ENCODE measurements at regions not wholly inside any gene's neighbourhood (a gene's known extent, or its start where the extent isn't known, plus 50 kb on each side); places are given as distances from the start of the nearest gene placed in this dataset.

GRCh38 chr15:31925541-31925940 is 104.8 kb upstream of the CHRNA7 start:
- DNase-seq = no peak

DNA sequence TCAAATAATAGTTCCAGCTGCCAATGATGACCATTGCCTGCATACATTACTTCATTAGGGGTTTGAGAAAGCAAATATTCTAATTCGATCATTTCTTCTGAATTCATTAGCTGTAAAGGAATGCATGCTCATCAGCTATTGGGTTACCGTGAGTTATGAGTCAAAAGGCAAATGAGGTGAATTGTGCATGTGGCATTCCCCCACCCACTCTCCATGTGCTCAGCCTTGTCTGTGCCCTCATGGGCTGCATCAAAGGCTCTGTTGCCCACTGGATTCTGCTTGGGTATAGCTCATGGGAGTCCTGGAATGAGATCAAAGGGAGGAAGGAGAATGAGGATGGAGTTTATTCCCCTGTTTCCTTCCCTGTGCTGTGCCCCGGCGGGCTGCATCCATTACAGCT is 99.3 kb upstream of the CHRNA7 start:
- DNase-seq = peak in 1 of 2 donors; percentile 2

GRCh38 chr15:31932576-31932975 is 97.7 kb upstream of the CHRNA7 start:
- no peak for DNase-seq

GRCh38 chr15:31934821-31935220 is 95.5 kb upstream of the CHRNA7 start:
- no peak for DNase-seq

GRCh38 chr15:31953478-31953877 is 76.8 kb upstream of the CHRNA7 start:
- no peak for DNase-seq

- DNase-seq = no peak
These were observed 75.7 kb upstream of the CHRNA7 start for GRCh38 chr15:31954374-31955172.

- no peak for DNase-seq
These were observed 74.6 kb upstream of the CHRNA7 start for GRCh38 chr15:31955734-31956133.

DNA sequence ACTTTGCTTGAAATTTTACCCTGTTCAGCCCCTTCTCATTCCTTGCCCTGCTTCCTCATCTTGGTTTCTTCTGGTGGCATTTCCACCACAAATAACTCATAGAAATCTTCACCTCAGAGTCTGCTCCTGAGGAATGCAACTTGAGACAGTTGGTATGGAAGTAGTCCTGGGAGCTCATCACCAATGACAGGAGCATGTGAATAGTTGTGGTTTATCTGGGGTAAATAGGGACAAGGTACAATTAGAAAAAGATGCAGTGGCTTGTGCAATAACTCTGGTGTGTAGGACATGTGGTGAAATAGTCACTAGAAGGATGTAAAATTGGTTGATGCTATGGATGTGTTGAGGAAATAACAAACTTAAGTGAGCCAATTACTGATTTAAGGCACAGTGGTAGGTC is 72.7 kb upstream of the CHRNA7 start:
- no peak for DNase-seq

DNA sequence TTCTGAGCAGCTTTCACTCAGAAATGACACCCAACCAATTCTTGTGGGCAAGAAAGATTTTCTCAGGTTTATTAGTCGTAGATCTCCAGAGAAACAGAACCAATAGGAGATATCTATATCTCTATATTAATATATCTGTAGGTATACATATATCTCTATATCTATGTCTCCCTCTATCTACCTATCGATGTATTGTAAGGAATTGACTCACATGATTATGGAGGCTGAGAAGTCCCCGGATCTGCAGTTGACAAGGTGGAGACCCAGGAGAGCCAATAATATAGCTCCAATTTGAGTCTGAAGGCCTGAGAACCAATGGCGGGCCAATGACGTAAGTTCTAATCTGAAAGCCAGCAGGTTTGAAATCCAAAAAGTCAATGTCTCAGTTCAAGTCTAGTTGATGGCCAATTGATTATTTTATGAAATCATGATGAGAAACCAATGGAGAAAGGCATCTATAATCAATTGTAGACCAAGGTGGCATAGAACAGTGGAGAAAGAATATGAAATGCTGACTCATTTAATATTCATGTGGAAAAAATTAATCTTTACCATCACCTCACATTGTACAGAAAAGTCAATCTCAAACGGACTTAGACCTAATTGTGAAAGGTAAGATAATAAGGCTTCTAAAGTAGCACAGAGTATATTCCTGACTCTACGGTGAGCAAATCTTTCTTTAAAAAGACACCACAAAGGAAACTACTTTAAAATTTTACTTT is 65.6 kb upstream of the CHRNA7 start:
- no peak for DNase-seq

DNA sequence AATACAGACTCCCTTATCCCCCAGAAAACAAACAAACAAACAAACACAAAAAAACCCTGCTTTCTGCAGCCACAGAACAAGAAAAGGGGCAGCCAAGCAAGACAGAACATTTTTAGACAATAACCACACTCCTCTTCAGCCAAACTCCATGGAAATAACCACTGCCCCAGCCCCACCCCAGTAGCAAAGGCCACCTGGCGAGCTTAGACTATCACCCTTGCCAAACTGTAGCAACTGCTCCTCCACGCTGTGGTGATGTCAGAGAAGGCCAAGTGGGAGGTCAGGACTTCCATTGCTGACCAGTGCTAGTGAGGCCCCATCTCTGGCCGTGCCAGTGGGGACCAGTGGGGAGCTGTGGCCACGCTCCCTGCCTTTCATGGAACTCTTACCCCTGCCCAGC is 60.3 kb upstream of the CHRNA7 start:
- no peak for DNase-seq

DNA sequence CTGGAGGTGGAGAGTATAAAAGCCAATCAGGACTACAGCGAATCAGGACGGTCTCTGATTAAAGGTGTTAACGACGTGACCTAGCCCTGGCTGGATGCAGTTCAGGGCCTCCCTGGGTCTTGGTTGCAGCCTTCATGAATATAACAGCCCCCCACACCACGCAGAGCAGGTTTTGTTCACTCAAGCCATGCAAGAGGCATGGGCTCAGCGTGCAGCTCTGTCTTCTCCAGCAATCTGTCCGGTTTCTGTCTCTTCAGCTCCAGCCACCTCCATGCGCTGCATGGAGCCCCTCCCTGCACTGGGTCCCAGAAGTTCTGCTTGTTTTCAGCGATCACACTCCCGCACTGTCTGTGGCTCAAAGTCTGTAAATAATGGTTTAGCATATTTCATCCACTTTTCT is 57.1 kb upstream of the CHRNA7 start:
- DNase-seq = no peak

- no peak for DNase-seq
These were observed 56.0 kb upstream of the CHRNA7 start for GRCh38 chr15:31974154-31974794.

- DNase-seq = peak in 1 of 2 donors; percentile 16
These were observed 55.2 kb upstream of the CHRNA7 start for GRCh38 chr15:31974855-31975829.

- no peak for DNase-seq
These were observed 54.5 kb upstream of the CHRNA7 start for GRCh38 chr15:31975830-31976229.

GRCh38 chr15:31977138-31977537 is 53.2 kb upstream of the CHRNA7 start:
- DNase-seq = no peak

GRCh38 chr15:31977812-31978661 is 52.3 kb upstream of the CHRNA7 start:
- DNase-seq = peak; percentile 34 to 52
